Nephron progenitor cell (in vitro differentiated cells): ENCODE measurements at regions not wholly inside any gene's neighbourhood (a gene's known extent, or its start where the extent isn't known, plus 50 kb on each side); places are given as distances from the start of the nearest gene placed in this dataset.
"Not testable (repeated sequence)": the region's sequence is repeated elsewhere in the genome, so short reads cannot be mapped to it uniquely, and the experiment has no call there.

Source experiments
- DNase-seq: peaks from one replicate; pipeline ENCODE4 v3.0.0; 2021
- H3K27ac Mint-ChIP-seq: 2 replicates; pipeline ENCODE4 v1.8.0; 2021; ENCODE audit warnings: mild to moderate bottlenecking, moderate library complexity, mixed read lengths
- H3K27me3 Mint-ChIP-seq: 2 replicates; pipeline ENCODE4 v1.8.0; 2021; ENCODE audit warnings: mild to moderate bottlenecking, low read depth, mixed read lengths; ENCODE audit not compliant: poor library complexity
- H3K36me3 Mint-ChIP-seq: 2 replicates; pipeline ENCODE4 v1.8.0; 2021; ENCODE audit warnings: low read depth, mixed read lengths
- H3K4me1 Mint-ChIP-seq: 2 replicates; pipeline ENCODE4 v1.8.0; 2021; ENCODE audit warnings: mixed read lengths
- H3K4me3 Mint-ChIP-seq: 2 replicates; pipeline ENCODE4 v1.8.0; 2021; ENCODE audit warnings: mild to moderate bottlenecking, moderate library complexity, mixed read lengths
- H3K9me3 Mint-ChIP-seq: 2 replicates; pipeline ENCODE4 v1.8.0; 2021; ENCODE audit warnings: mild to moderate bottlenecking, moderate library complexity, mixed read lengths
- CTCF ChIP-seq: fragments of 200-600 bp; sonication (generic); IDR thresholded peaks from 2 replicates; pipeline ENCODE4 v1.5.0; 2021; ENCODE audit warnings: antibody characterized with exemption

GRCh38 chr16:79885320-79885719 is 284.8 kb upstream of the MAF start:
- no peak for DNase-seq
- Mint-ChIP-seq H3K9me3 (no peaks in the 10 kb centered on the region), H3K4me3 (no peak overlapping the region), H3K4me1 (peaks cover 5% of the 10 kb centered on the region), H3K27ac (no peak overlapping the region), H3K27me3 (no peaks in the 10 kb centered on the region), H3K36me3 (no peaks in the 10 kb centered on the region)
- no peak for TF ChIP-seq CTCF

GRCh38 chr16:79883494-79883893 is 283.0 kb upstream of the MAF start:
- Mint-ChIP-seq H3K27ac (no peak overlapping the region), H3K4me1 (peaks cover 5% of the 10 kb centered on the region), H3K36me3 (no peaks in the 10 kb centered on the region), H3K9me3 (no peaks in the 10 kb centered on the region), H3K27me3 (no peaks in the 10 kb centered on the region), H3K4me3 (no peak overlapping the region)
- DNase-seq = no peak
- no peak for TF ChIP-seq CTCF

- Mint-ChIP-seq H3K27me3 (peaks cover 7% of the 10 kb centered on the region), H3K27ac (no peak overlapping the region), H3K9me3 (no peaks in the 10 kb centered on the region), H3K36me3 (no peaks in the 10 kb centered on the region), H3K4me1 (peaks cover 5% of the 10 kb centered on the region), H3K4me3 (no peak overlapping the region)
- TF ChIP-seq CTCF = no peak
- no peak for DNase-seq
Measured at GRCh38 chr16:79882340-79883005, 281.9 kb upstream of the MAF start.

- H3K27ac Mint-ChIP-seq, H3K9me3 Mint-ChIP-seq, H3K36me3 Mint-ChIP-seq, DNase-seq, H3K4me1 Mint-ChIP-seq, H3K27me3 Mint-ChIP-seq, H3K4me3 Mint-ChIP-seq: not testable (repeated sequence)
Measured at GRCh38 chr16:79881107-79881506, 280.6 kb upstream of the MAF start.

GRCh38 chr16:79876332-79876730 is 275.8 kb upstream of the MAF start:
- Mint-ChIP-seq H3K9me3 (no peaks in the 10 kb centered on the region), H3K27me3 (peaks cover 7% of the 10 kb centered on the region), H3K4me1 (no peaks in the 10 kb centered on the region), H3K4me3 (no peak overlapping the region), H3K27ac (no peak overlapping the region), H3K36me3 (no peaks in the 10 kb centered on the region)
- no peak for DNase-seq
- TF ChIP-seq CTCF = no peak

- Mint-ChIP-seq H3K9me3 (no peaks in the 10 kb centered on the region), H3K4me3 (no peak overlapping the region), H3K27ac (no peak overlapping the region), H3K4me1 (no peaks in the 10 kb centered on the region), H3K27me3 (peaks cover 7% of the 10 kb centered on the region), H3K36me3 (no peaks in the 10 kb centered on the region)
- DNase-seq = no peak
- no peak for TF ChIP-seq CTCF
Measured at GRCh38 chr16:79874391-79874790, 273.9 kb upstream of the MAF start.
